CD4-positive, alpha-beta memory T cell (primary cell): ENCODE measurements at regions not wholly inside any gene's neighbourhood (a gene's known extent, or its start where the extent isn't known, plus 50 kb on each side); places are given as distances from the start of the nearest gene placed in this dataset.

ENCODE experiments used
- CTCF ChIA-PET: fragments of 350-600 bp; sonication (Branson Sonifier 250); formaldehyde crosslinking; loops from one replicate; lab custom pipeline; 2021; ENCODE audit warnings: inconsistent platforms; ENCODE audit not compliant: partially characterized antibody; lab: Charles Lee
- POLR2A ChIA-PET: fragments of 350-600 bp; sonication (Branson Sonifier 250); formaldehyde crosslinking; loops from one replicate; lab custom pipeline; 2021; ENCODE audit not compliant: partially characterized antibody; lab: Charles Lee
- DNase-seq, 5 donors: peaks; one replicate each; pipeline versions ENCODE4 v3.0.0 to v3.0.0-alpha.2; 2020 to 2022; ENCODE audit warnings: mixed read lengths in 1 of 5
- H3K27ac ChIP-seq: one replicate; pipeline ENCODE4 v1.7.0; 2013; ENCODE audit warnings: low read depth, low read length
- H3K27me3 ChIP-seq: 2 replicates; pipeline ENCODE4 v1.7.0; 2013; ENCODE audit warnings: mild to moderate bottlenecking, low read length, moderate library complexity; ENCODE audit not compliant: insufficient read depth
- H3K36me3 ChIP-seq: 2 replicates; pipeline ENCODE4 v1.7.0; 2013; ENCODE audit warnings: mild to moderate bottlenecking, low read length, moderate library complexity; ENCODE audit not compliant: insufficient read depth
- H3K4me1 ChIP-seq: 2 replicates; pipeline ENCODE4 v1.7.0; 2013; ENCODE audit warnings: mild to moderate bottlenecking, low read length, moderate library complexity; ENCODE audit not compliant: insufficient read depth
- H3K4me3 ChIP-seq, 2 donors: one replicate each; pipeline ENCODE4 v1.7.0; 2013; ENCODE audit warnings: low read length in 2 of 2, mild to moderate bottlenecking in 1 of 2
- H3K9me3 ChIP-seq, 2 donors: one replicate each; pipeline ENCODE4 v1.7.0; 2013; ENCODE audit warnings: low read length in 2 of 2, control low read depth in 1 of 2; ENCODE audit not compliant: control insufficient read depth in 1 of 2
- H3K27ac Mint-ChIP-seq, 7 donors: one replicate each; pipeline ENCODE4 v1.8.0; 2020 to 2021; ENCODE audit warnings: mixed read lengths in 7 of 7, mild to moderate bottlenecking in 6 of 7, inconsistent platforms in 3 of 7, moderate library complexity in 3 of 7
- H3K27me3 Mint-ChIP-seq, 2 donors: one replicate each; pipeline ENCODE4 v1.8.0; 2020 to 2021; ENCODE audit warnings: mixed read lengths in 2 of 2
- H3K36me3 Mint-ChIP-seq, 2 donors: one replicate each; pipeline ENCODE4 v1.8.0; 2020 to 2021; ENCODE audit warnings: mixed read lengths in 2 of 2, inconsistent platforms in 1 of 2, mild to moderate bottlenecking in 1 of 2
- H3K4me1 Mint-ChIP-seq, 4 donors: one replicate each; pipeline ENCODE4 v1.8.0; 2020 to 2021; ENCODE audit warnings: mixed read lengths in 4 of 4, mild to moderate bottlenecking in 1 of 4
- H3K4me3 Mint-ChIP-seq, 8 donors: one replicate each; pipeline ENCODE4 v1.8.0; 2020 to 2021; ENCODE audit warnings: mixed read lengths in 8 of 8, mild to moderate bottlenecking in 7 of 8, moderate library complexity in 6 of 8, inconsistent platforms in 3 of 8
- H3K9me3 Mint-ChIP-seq, 8 donors: one replicate each; pipeline ENCODE4 v1.8.0; 2020 to 2021; ENCODE audit warnings: mixed read lengths in 8 of 8, mild to moderate bottlenecking in 5 of 8, inconsistent platforms in 3 of 8, moderate library complexity in 1 of 8
- intact Hi-C: fragments of 100-400 bp; cut with micrococcal nuclease; formaldehyde crosslinking; loops from one replicate; pipeline ENCODE4 v1.15.1; 2023

DNA sequence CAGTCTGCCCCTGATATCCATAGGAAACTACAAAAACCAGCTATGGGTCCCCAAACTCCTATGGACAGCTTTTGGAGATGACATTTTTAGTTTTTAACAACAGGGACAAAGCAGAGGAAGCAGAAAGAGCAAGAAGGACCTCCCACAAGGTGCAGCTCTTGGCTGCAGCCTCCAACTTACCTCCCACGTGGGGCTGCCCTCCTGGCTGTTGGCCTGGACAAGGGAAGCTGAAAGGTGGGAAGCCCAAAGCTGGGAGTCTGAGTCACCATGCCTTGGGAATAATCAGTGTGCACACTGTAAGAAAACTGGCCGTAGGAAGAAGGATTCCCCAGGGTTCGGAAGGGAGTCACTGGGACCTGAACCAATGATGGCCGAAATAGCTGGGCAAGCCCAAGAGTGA is 51.8 kb upstream of the PAX1 start:
- H3K4me3 ChIP-seq, result no peak overlapping the region
- no peaks in the 10 kb centered on the region for H3K27me3 ChIP-seq
- H3K36me3 ChIP-seq, result no peaks in the 10 kb centered on the region
- no peaks in the 10 kb centered on the region for H3K36me3 Mint-ChIP-seq
- H3K9me3 ChIP-seq, result no peaks in the 10 kb centered on the region
- peaks cover 5 to 6% of the 10 kb centered on the region in 2 donors for H3K27me3 Mint-ChIP-seq
- intact Hi-C loops, result no loop called here
- peaks cover 0 to 6% (median under 1%) of the 10 kb centered on the region in 8 donors for H3K9me3 Mint-ChIP-seq
- ChIA-PET POLR2A (no interaction called here), CTCF (no interaction called here)
- no peaks in the 10 kb centered on the region for H3K4me1 Mint-ChIP-seq
- no peak overlapping the region for H3K27ac Mint-ChIP-seq
- no peak overlapping the region for H3K4me3 Mint-ChIP-seq
- H3K27ac ChIP-seq, result no peak overlapping the region
- no peak for DNase-seq
- no peaks in the 10 kb centered on the region for H3K4me1 ChIP-seq

DNA sequence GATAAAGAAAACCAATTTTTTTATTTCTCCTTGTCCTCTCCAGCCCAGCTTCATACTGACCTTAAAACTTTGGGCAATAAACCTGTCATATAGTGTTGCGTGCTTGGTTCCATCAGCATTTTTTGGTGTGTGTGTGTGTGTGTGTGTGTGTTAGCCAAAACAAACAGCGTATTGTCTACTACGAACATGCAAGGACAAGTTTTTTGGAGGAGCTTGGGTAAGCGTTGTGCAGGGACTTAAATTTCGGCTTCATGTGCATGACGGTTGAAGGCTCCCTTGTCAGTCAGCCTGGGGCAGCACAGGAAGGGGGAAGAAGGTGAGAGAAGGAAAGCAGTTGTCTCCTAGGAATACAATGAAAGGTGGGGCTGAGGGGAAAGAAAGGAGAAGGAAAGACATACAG is 62.0 kb upstream of the PAX1 start:
- peaks cover 0 to 3% of the 10 kb centered on the region in 2 donors for H3K36me3 Mint-ChIP-seq
- H3K4me1 Mint-ChIP-seq, result no peaks in the 10 kb centered on the region
- peaks cover 6% of the 10 kb centered on the region in 2 donors for H3K27me3 Mint-ChIP-seq
- Histone ChIP-seq H3K36me3 (no peaks in the 10 kb centered on the region), H3K4me1 (no peaks in the 10 kb centered on the region), H3K27me3 (no peaks in the 10 kb centered on the region), H3K27ac (no peak overlapping the region), H3K4me3 (no peak overlapping the region), H3K9me3 (no peaks in the 10 kb centered on the region)
- intact Hi-C loops, result no loop called here
- CTCF ChIA-PET, result no interaction called here
- POLR2A ChIA-PET, result no interaction called here
- no peak overlapping the region for H3K27ac Mint-ChIP-seq
- H3K9me3 Mint-ChIP-seq, result peaks cover 4 to 37% (median 15%) of the 10 kb centered on the region in 8 donors
- H3K4me3 Mint-ChIP-seq, result no peak overlapping the region
- no peak for DNase-seq

DNA sequence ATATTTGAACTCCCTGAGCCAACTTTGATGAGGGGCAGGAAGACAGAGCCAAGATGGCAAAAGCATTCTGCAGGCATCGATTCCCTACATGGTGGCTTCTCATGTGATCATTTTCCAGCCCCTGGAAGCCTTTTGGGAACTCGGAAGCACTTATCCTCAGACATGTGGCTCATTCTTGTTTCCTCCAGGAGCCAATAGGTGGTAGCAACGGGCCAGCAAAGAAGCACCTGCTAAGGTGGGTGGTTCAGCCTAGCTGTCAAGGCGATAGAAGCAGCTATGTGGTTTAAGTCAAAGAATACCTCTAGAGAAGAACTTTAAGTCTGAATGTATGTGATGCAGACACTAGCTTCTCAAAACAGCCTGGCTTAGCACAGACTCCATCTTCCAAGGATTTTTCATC is 64.9 kb upstream of the PAX1 start:
- peaks cover 0 to 3% of the 10 kb centered on the region in 2 donors for H3K36me3 Mint-ChIP-seq
- ChIA-PET POLR2A (no interaction called here), CTCF (no interaction called here)
- Histone ChIP-seq H3K27me3 (no peaks in the 10 kb centered on the region), H3K4me3 (no peak overlapping the region), H3K9me3 (no peaks in the 10 kb centered on the region), H3K27ac (no peak overlapping the region), H3K36me3 (no peaks in the 10 kb centered on the region), H3K4me1 (no peaks in the 10 kb centered on the region)
- H3K4me1 Mint-ChIP-seq, result no peaks in the 10 kb centered on the region
- peaks cover 7 to 8% of the 10 kb centered on the region in 2 donors for H3K27me3 Mint-ChIP-seq
- H3K27ac Mint-ChIP-seq, result no peak overlapping the region
- peaks cover 4 to 17% (median 10%) of the 10 kb centered on the region in 8 donors for H3K9me3 Mint-ChIP-seq
- no peak for DNase-seq
- intact Hi-C loops, result no loop called here
- no peak overlapping the region for H3K4me3 Mint-ChIP-seq

DNA sequence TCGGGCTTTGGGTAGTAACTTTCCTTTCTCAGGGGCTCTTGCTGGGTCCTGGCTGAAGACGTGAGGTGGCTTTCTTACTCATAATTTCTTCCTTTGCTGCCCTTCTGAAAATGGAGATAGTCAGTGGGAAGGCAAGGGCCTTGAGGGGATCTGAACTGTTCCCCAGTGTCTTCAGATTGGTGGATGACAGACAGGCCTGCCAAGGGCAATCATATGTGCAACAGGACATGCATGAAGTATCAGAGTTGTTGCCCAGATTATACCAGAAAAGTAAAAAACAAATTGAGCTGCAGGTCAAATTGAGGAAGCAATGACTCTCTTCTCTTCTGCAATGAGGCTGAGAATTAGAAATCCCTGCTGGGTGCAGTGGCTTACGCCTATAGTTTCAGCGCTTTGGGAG is 71.6 kb upstream of the PAX1 start:
- peaks cover 4 to 9% of the 10 kb centered on the region in 2 donors for H3K27me3 Mint-ChIP-seq
- no peak overlapping the region for H3K4me3 ChIP-seq
- H3K4me1 ChIP-seq, result no peaks in the 10 kb centered on the region
- no peaks in the 10 kb centered on the region for H3K27me3 ChIP-seq
- H3K27ac ChIP-seq, result no peak overlapping the region
- no peaks in the 10 kb centered on the region for H3K4me1 Mint-ChIP-seq
- no peaks in the 10 kb centered on the region for H3K9me3 ChIP-seq
- peaks cover 0 to 5% (median 0%) of the 10 kb centered on the region in 8 donors for H3K9me3 Mint-ChIP-seq
- H3K27ac Mint-ChIP-seq, result no peak overlapping the region
- H3K36me3 Mint-ChIP-seq, result no peaks in the 10 kb centered on the region
- intact Hi-C loops, result no loop called here
- H3K36me3 ChIP-seq, result no peaks in the 10 kb centered on the region
- no peak overlapping the region for H3K4me3 Mint-ChIP-seq
- ChIA-PET POLR2A (no interaction called here), CTCF (no interaction called here)
- no peak for DNase-seq

DNA sequence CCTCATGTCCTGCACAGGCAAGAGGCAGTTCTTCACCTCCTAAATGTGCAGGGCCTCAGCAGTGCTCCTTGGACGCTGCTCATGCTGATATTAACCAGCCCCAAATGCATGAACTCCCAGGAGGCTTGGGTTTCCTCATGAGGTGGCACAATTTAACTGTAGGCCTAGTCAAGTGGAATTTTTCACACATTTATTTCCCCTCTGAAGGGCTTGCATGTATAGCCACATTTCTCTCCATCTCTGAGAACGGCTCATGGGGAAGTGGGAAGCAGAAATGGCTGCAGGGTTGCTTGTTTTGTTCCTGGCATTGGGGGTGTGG is 72.8 kb upstream of the PAX1 start:
- intact Hi-C loops, result no loop called here
- ChIA-PET CTCF (no interaction called here), POLR2A (no interaction called here)
- Mint-ChIP-seq H3K36me3 (no peaks in the 10 kb centered on the region), H3K4me1 (no peaks in the 10 kb centered on the region), H3K27ac (no peak overlapping the region), H3K27me3 (peaks cover 4 to 9% of the 10 kb centered on the region in 2 donors), H3K9me3 (peaks cover 0 to 5% (median 0%) of the 10 kb centered on the region in 8 donors), H3K4me3 (no peak overlapping the region)
- H3K9me3 ChIP-seq, result no peaks in the 10 kb centered on the region
- H3K27ac ChIP-seq, result no peak overlapping the region
- no peaks in the 10 kb centered on the region for H3K27me3 ChIP-seq
- H3K4me3 ChIP-seq, result no peak overlapping the region
- H3K4me1 ChIP-seq, result no peaks in the 10 kb centered on the region
- DNase-seq, result no peak
- H3K36me3 ChIP-seq, result no peaks in the 10 kb centered on the region

DNA sequence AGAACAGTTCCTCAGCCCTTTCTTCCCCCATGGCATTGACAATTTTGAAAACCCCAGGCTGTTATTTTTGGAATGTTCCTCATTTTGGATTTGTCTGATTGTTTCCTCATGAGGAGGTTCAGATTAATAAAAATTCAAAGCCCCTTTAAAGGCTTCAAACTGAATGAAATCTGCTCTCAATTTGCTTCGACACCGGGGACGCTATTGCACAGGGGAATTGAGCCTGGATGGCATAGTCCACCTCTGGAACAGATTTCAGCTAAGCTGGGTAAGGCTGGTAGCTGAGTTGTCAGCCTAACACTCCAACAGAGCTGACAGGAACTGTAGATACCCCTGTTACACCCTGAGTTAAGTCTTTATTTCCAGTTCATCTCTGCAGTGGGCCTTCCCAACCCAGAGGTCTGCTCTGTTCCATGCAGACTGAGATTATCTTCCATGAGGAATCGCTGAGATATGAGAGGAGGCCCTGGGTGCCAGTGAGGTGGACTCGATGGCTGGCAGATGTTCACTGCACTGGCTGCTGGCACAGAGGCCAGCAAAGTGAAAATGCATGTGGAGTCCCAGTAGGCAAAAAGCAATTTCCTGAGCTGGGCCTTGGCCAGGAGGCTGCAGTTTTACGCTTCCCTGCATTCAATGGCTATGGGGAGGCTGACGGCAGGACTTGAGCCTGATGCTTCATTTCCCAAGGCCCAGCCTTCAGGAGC is 73.3 kb upstream of the PAX1 start:
- Histone ChIP-seq H3K27ac (no peak overlapping the region), H3K4me3 (no peak overlapping the region), H3K4me1 (no peaks in the 10 kb centered on the region), H3K9me3 (no peaks in the 10 kb centered on the region), H3K36me3 (no peaks in the 10 kb centered on the region), H3K27me3 (no peaks in the 10 kb centered on the region)
- DNase-seq, result no peak
- Mint-ChIP-seq H3K27me3 (peaks cover 2 to 9% of the 10 kb centered on the region in 2 donors), H3K4me3 (no peak overlapping the region), H3K27ac (no peak overlapping the region), H3K4me1 (no peaks in the 10 kb centered on the region), H3K9me3 (peaks cover 0 to 5% (median 0%) of the 10 kb centered on the region in 8 donors), H3K36me3 (no peaks in the 10 kb centered on the region)
- intact Hi-C loops, result no loop called here
- ChIA-PET CTCF (no interaction called here), POLR2A (no interaction called here)

DNA sequence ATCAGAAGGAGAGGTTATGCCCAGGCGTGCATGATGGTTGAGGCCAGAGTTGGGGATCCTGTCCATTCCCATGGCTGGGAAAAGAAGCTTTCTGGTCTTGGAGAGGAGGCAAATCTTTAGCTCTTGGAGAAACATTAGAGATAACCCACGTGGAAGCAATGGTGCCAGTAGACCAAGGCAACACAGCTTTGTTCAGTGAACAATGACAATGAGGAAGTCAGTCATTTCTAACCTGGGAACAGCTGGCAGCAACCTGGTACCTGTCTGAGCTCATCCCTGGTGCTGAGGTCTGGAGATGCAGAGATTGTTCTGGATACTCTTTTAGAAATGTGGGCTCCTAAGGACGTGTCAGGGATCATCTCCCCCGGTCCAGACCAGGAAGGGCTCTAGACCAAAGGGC is 76.7 kb upstream of the PAX1 start:
- Mint-ChIP-seq H3K27me3 (peaks cover 9 to 12% of the 10 kb centered on the region in 2 donors), H3K36me3 (no peaks in the 10 kb centered on the region), H3K9me3 (peaks cover 0 to 2% (median 0%) of the 10 kb centered on the region in 8 donors), H3K4me3 (no peak overlapping the region), H3K4me1 (no peaks in the 10 kb centered on the region), H3K27ac (no peak overlapping the region)
- no peak for DNase-seq
- ChIA-PET POLR2A (no interaction called here), CTCF (interaction anchor here (1.5 to 2.5 kb wide), 2 partner anchors 13 to 97 kb away, joined by 3 to 8 read pairs; no protein-coding TSS in a partner anchor)
- Histone ChIP-seq H3K9me3 (no peaks in the 10 kb centered on the region), H3K4me3 (no peak overlapping the region), H3K27ac (no peak overlapping the region), H3K36me3 (no peaks in the 10 kb centered on the region), H3K27me3 (peaks cover 6% of the 10 kb centered on the region), H3K4me1 (no peaks in the 10 kb centered on the region)
- intact Hi-C loops, result no loop called here
